ENCODE measurements at regions not wholly inside any gene's neighbourhood (a gene's known extent, or its start where the extent isn't known, plus 50 kb on each side); places are given as distances from the start of the nearest gene placed in this dataset.

DNA sequence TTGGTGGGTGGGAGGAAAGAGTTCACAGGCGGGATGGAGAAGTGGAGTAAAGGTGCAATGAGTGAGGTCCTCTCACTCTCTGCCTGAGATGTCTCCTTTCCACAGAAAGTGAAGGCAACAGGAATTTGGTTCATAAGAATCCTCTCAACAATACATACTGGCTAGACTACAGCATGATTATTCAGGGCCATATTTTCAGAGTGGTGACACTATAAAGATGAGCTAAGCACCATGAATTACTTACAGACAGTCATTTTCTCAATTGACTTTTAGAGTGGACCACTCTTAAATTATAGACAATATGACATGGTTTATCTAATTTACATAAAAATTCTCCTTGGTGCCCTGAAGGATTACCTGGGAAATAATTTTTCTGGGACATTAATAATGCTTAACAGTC lies 286.1 kb upstream of the MAD2L1 start:
- TF ChIP-seq POLR2AphosphoS5 (IDR thresholded peaks at IDR 0.05; ENCODE audit: borderline replicate concordance, low read depth, low read length) (no peak), EZH2 (IDR thresholded peaks at IDR 0.05) (no peak), FOXP2 (optimal IDR thresholded peaks at IDR 0.05; ENCODE audit: control extremely low read depth, extremely low read length, insufficient read depth) (no peak)
